T-helper 22 cell (primary cell): ENCODE measurements at regions not wholly inside any gene's neighbourhood (a gene's known extent, or its start where the extent isn't known, plus 50 kb on each side); places are given as distances from the start of the nearest gene placed in this dataset.
"Not testable (repeated sequence)": the region's sequence is repeated elsewhere in the genome, so short reads cannot be mapped to it uniquely, and the experiment has no call there.

Experiments used
- DNase-seq: peaks from one replicate; pipeline ENCODE4 v3.0.0-alpha.2; 2020; ENCODE audit warnings: low read depth

DNA sequence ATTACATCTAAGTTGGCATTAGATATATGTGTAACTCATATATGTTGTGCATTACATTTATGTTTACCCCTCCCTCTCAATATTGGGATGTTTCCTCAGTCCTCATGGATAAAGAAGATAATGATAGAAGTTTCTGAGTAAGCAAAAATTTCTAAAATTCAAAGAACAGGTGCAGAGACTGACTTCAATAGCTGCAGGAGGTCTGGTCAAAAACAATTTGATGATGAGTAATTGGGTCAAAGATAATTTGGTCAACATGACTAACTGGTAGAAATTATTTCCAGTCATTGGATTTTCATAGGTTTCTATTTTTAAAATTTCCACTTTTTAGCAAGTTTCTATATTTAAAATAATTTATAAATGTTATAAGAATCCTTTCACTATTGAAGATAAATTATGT is 1130.9 kb upstream of the SLC39A10 start:
- DNase-seq, result no peak

DNA sequence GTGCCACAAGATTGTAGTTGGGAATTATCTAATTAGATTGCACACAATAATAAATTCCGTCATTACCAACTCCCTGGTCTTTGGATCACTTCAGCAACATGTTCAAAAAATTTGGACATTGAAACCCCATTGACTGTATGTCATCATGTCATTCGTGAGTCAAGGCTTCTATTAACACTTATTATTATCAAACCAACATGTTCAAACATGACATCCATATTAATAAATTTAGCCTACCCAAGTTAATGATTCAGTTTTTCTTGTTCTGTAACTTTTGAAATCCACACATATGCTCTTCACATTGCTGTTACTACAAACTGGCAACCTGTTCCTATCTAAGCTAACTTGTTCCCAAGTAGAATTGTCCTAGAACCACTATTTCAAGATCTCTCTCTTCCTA is 1142.7 kb upstream of the SLC39A10 start:
- no peak for DNase-seq

GRCh38 chr2:194511070-194511469 is 1146.0 kb upstream of the SLC39A10 start:
- not testable (repeated sequence) for DNase-seq

GRCh38 chr2:194504876-194505275 is 1152.2 kb upstream of the SLC39A10 start:
- not testable (repeated sequence) for DNase-seq

DNA sequence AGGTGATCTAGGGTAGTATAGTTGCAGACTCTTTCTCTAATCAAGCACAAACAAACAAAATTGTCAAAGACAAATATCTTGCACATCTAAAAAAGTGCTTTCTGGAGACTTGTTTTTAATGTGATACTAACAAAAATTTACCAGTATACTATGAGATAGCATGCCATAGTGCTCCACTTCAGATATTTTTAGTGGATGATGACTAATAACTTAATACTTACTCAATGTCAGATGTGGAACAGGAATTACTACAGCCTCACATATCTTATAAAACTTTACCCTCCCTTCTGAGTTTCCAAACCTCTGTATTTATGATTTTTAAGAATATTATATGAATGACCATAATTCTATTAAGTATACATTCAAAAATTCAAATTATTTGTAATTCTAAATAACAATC is 1162.0 kb upstream of the SLC39A10 start:
- DNase-seq, result no peak

DNA sequence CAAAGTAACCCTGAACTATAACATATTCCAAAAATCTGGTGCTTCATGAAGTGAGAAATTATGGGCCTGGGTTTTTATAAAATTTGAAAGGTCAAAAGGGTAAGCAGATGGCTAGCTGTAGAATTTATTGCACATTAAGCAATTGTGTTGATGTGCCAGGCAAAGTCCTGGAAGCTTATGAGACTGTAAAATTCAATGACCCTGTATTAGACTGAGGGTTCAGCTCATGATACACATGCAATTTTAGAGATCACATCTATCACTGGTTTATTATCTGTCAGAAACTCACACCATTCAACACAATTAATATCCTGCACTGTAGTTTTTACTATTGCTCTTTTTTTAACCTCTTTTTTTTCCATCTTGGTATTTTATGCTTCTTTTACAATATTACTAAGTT is 1162.6 kb upstream of the SLC39A10 start:
- DNase-seq, result no peak

DNA sequence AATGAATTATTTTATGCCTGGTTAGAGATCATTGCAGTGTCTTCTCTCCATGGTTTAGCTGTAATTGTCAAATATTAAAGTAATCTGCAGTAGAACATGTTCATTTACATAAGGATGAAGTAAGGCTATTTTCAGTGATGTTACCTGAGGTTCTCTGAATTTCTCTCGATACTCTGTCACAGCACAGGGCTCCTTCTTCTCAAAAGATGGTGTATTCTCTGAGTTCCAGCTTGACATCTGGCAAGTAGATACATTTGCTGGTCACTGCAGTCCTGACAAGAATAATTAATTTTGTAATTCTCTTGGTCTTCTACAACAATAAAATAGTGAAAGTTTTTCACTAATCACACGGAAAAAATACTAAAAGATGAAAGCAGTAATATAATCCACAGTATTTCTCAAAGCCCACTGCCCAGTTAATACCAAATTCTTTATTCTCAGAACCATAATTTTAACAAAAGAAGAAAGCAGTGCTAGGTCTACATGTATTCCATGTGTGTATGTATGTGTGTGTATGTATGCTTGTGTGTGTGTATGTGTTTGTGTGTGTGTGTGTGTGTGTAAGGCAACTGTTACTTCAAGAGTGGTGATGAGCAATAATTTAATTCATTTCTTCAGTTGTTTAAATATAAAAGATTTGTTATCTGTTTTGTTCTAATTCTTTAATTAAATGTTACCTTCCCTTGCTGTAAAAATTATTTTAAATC is 1165.5 kb upstream of the SLC39A10 start:
- DNase-seq, result no peak

DNA sequence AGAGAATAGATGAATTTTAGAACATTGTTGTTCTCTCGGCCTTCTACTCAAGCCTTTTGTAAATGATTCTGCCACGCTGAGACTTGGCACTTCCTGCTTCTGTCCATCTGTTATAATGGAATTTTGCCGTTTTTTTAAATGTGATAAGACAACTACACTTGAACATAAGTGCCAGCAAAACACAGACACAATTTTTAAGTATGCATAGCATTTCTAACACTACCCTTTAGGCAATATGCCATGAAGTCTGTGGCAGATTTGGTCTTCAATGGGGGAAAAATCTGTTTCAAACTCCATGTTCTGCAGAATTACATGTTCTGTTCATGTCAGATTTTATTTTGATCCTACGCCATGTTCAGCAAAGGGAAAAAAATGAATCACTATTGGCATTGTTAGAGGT is 1170.7 kb upstream of the SLC39A10 start:
- no peak for DNase-seq

DNA sequence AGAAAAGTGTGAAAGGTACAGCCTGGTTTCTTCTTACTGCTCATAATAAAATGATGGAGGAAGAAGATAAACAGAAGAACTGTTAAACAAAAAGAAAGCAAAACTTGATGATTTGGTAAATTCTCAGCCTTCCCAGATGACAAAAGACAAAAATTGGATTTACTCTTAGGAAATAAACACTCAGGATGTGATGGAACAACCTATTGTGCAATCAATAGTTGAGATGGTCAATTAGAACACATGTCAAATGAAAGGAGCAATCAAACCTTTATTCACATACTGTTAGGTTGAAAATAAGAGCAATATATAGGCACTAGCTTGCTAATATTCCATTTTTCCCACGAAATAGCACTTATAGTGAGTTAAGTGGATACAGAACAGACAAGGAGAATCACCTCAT is 1174.0 kb upstream of the SLC39A10 start:
- no peak for DNase-seq

DNA sequence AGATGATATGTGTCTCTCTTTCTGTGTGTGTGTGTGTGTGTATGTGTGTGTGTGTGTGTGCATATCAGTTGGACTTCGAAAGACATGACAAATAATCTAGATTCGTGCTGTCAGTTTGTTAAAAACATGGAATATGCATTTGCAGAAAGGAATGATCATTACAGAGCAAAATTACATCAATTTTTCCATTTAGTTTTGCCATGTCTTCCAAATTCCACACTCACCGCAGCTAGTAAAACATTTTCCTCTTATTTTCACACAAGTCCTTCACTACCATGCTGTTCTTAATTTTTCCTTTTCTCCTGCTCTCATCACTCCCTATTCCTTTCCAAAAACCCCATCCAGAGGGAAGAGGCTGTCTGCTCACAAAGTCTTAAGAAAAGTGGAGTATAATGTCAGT is 1191.4 kb upstream of the SLC39A10 start:
- DNase-seq, result no peak

- no peak for DNase-seq
Measured at GRCh38 chr2:194464964-194465638, 1191.9 kb upstream of the SLC39A10 start.

DNA sequence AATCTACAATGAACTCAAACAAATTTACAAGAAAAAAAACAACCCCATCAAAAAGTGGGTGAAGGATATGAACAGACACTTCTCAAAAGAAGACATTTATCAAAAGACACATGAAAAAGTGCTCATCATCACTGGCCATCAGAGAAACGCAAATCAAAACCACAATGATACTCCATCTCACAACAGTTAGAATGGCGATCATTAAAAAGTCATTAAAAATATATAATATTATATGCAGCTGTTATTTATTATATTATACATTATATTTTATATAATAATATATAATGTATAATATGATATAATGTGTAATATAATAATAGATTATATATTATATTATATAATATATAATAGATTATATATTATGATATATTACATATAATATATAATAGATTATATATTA is 1194.1 kb upstream of the SLC39A10 start:
- DNase-seq, result not testable (repeated sequence)

- DNase-seq, result no peak
Measured at GRCh38 chr2:194455358-194455757, 1201.7 kb upstream of the SLC39A10 start.

- no peak for DNase-seq
Measured at GRCh38 chr2:194452504-194452903, 1204.5 kb upstream of the SLC39A10 start.

- no peak for DNase-seq
Measured at GRCh38 chr2:194445226-194445625, 1211.8 kb upstream of the SLC39A10 start.

DNA sequence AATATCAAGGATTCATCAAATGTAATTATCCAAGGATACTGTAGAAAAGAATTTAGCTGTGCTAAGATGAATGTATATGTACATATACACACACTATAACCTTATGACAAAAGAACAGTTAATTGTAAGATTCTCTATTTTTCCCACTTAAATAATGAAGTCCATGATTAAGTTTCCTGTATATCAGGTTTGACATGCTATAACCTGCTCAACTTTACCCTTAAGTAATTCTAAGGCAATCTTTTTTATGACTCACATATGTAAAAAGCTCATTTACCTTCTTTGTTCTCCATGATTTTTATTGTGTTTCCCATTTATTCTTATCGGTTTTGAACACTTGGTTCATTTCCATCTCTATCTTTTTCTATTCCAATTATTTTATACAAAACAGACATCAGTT is 1213.1 kb upstream of the SLC39A10 start:
- DNase-seq, result no peak

DNA sequence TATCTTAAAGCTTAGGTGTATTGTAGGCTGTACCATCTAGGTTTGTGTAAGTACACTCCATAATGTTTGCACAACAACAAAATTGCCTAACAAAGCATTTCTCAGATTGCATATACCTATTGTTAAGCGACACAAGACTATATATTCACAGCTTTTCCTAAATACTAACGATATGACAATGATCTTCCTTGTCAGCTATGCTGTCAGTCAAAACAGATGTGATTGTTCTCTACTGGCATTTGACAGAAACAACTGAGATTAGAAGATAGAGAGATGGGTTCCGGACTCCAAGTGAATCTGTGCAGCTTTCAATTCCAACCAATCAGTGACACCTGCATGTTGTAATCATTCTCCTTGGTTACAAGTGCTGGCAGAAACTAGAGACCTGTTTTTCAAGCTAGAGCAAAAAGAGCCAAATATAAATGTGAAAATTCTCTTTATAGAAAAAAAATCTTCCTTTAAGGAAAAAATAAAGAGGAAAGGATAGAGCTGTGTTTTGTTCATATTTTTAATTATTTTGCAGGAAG is 1232.3 kb upstream of the SLC39A10 start:
- DNase-seq, result no peak

- DNase-seq, result no peak
Measured at GRCh38 chr2:194411221-194411620, 1245.8 kb upstream of the SLC39A10 start.

DNA sequence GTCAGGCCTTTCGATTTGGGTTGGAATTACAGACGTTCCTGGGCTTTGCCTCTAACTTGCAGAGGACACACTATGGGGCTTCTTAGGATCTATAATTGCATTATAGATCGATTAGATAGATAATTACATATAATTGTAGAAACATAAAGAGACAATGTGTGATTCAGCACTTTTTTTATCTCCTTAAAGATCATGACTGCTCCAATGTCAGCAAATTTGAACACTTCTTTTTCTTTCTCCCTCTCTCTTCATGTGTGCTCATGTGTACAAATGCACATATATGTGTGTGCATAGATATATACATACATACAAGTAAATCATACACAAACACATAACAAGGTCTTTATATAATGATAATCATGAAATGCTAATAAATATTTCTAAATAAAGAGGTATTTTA is 1261.2 kb upstream of the SLC39A10 start:
- DNase-seq, result no peak

DNA sequence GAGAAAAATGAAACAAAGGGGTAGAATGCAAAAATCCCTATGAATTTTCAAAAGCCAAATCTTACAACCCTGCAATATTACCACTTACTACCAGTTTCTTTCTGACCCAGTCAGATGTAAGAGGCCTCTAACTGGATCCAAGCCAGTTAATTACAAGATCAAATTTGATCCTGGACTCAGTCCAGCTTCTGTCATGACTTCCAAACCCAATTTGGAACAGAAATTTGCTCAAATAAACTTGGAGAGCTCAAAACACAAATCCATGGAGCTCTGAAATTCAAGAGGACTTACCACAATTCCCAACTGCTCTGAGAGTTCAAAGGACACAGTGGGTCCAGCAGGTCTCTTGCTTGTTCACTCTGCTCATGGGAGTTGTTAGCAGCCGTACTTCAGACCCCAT is 1271.7 kb upstream of the SLC39A10 start:
- DNase-seq, result no peak

DNA sequence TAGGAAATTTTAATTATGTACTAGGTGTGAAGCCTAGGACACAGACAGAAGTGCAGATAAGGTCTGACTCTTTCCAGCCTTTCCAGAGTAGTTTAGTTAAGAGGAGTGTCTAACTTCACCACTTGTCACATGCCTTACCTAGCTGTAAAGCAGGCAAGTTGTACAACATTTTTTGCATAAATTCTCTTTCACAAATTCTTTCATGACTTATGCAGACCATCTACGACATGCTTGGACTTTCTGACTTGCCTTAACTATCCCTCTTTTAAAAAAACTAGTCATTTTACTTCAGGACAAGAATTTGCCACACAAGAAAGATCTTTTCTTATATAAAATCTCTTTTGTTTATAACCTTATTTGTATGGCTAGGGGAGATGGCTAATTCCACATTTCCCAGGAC is 1273.6 kb upstream of the SLC39A10 start:
- no peak for DNase-seq

- no peak for DNase-seq
Measured at GRCh38 chr2:194382221-194382620, 1274.8 kb upstream of the SLC39A10 start.

GRCh38 chr2:194380011-194380410 is 1277.0 kb upstream of the SLC39A10 start:
- DNase-seq, result no peak

DNA sequence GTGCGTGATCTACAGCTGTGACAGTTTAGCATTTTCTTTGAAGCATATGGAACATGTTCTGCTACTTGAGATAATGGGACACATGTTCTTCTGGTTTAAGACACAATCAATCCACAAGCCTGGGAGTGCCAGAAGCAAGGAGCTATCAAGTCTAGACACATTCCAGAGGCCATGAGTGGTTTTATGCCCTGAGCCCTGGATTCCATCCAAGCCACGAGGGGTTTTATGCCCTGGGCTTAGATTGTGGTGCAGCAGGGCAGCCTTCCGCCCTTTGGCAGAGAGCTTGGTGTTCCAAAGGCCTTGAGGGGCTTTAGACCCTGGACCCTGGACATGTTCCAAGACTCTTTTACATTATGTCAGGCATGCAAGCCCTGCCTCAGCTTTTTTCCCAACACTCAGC is 1289.6 kb upstream of the SLC39A10 start:
- not testable (repeated sequence) for DNase-seq
